Mesodermal cell (in vitro differentiated cells): ENCODE measurements at regions not wholly inside any gene's neighbourhood (a gene's known extent, or its start where the extent isn't known, plus 50 kb on each side); places are given as distances from the start of the nearest gene placed in this dataset.

Experiments used
- H3K27ac ChIP-seq: 2 replicates; pipeline ENCODE4 v1.7.0; 2013; ENCODE audit warnings: mild to moderate bottlenecking, low read depth, low read length, moderate library complexity; ENCODE audit not compliant: severe bottlenecking
- H3K36me3 ChIP-seq: 2 replicates; pipeline ENCODE4 v1.7.1; 2013; ENCODE audit warnings: mild to moderate bottlenecking, low read length, moderate library complexity; ENCODE audit not compliant: control insufficient read depth, insufficient read depth
- H3K4me1 ChIP-seq: one replicate; pipeline ENCODE4 v1.7.1; 2013; ENCODE audit warnings: mild to moderate bottlenecking, low read length; ENCODE audit not compliant: insufficient read depth, control insufficient read depth, poor library complexity, severe bottlenecking
- H3K4me3 ChIP-seq: 2 replicates; pipeline ENCODE4 v1.7.0; 2013; ENCODE audit warnings: low read length, control low read depth, mild to moderate bottlenecking; ENCODE audit not compliant: insufficient read depth, poor library complexity, severe bottlenecking; ENCODE audit errors: extremely low read depth
- H3K9me3 ChIP-seq: 2 replicates; pipeline ENCODE4 v1.7.1; 2013; ENCODE audit warnings: mild to moderate bottlenecking, low read length, moderate library complexity; ENCODE audit not compliant: control insufficient read depth
- WGBS, 2 experiments: methylation state at CpG; one replicate each; pipeline ENCODE4 v1.1.5; 2013; ENCODE audit warnings: missing lambda C conversion rate in 2 of 2; ENCODE audit not compliant: insufficient coverage in 2 of 2; 5-methylcytosine and 5-hydroxymethylcytosine counted together

GRCh38 chr9:78808048-78808447 is 511.1 kb downstream of the PSAT1 start:
- no peak overlapping the region for H3K4me3 ChIP-seq
- no peaks in the 10 kb centered on the region for H3K36me3 ChIP-seq
- WGBS, 2 experiments, result 100% methylated on average over 2 to 3 of the region's 3 CpGs
- no peaks in the 10 kb centered on the region for H3K9me3 ChIP-seq
- H3K27ac ChIP-seq, result no peak overlapping the region
- H3K4me1 ChIP-seq, result peaks cover 4% of the 10 kb centered on the region

GRCh38 chr9:78811622-78812276 is 514.8 kb downstream of the PSAT1 start:
- WGBS, 2 experiments, result 76 to 92% methylated on average over 4 to 7 of the region's 10 CpGs
- peak overlapping the region; percentile 32 for H3K27ac ChIP-seq
- H3K4me1 ChIP-seq, result peaks cover 4% of the 10 kb centered on the region
- H3K4me3 ChIP-seq, result no peak overlapping the region
- no peaks in the 10 kb centered on the region for H3K9me3 ChIP-seq
- no peaks in the 10 kb centered on the region for H3K36me3 ChIP-seq

DNA sequence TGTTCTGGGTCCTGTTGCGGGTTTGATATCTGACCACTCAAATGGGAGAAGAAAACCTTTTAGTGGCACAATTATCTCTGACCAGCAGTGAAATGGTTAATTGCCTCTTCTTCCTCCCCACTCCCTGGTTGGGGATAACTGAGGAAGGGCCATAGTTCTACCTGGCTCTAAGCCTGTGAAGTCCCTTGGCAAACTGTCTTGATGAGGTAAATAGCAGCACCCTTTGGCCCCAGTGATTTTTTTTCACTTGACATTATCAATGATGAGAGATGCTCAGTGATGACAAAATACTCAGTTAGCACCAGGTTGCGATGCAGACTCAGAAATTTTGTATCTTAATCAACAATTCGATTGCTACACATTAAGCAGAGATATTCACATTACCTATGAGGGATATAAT is 515.7 kb downstream of the PSAT1 start:
- H3K4me3 ChIP-seq, result no peak overlapping the region
- H3K27ac ChIP-seq, result no peak overlapping the region
- H3K4me1 ChIP-seq, result peaks cover 4% of the 10 kb centered on the region
- H3K9me3 ChIP-seq, result no peaks in the 10 kb centered on the region
- 73 to 91% methylated on average over 2 of the region's 3 CpGs for WGBS, 2 experiments
- no peaks in the 10 kb centered on the region for H3K36me3 ChIP-seq

DNA sequence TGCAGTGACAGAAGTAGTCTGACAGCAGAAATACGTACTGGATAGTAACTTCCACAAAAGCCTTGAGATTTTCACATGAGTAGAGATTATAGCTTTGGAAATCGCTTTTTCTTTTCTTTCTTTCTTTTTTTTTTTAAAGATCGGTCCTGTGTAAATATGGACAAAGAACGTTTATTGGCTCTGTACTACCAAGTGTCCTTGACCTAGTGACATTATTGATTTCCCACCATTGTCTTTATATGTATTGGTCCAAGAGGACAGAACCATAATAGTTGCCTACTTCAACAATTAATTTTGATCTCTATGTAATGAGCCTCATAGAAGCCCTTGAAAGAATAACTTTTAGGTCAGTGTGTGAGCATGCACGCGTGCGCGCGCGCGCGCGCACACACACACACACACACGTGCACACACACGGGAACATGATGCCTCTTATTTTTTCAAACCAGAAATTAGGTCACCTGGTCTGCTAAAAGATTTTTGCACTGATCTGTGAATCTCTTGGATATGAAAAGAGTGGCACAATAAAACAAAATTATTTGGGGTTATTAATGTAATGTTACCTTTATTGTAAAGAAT is 516.8 kb downstream of the PSAT1 start:
- no peaks in the 10 kb centered on the region for H3K36me3 ChIP-seq
- peaks cover 4% of the 10 kb centered on the region for H3K4me1 ChIP-seq
- WGBS, 2 experiments, result 95% methylated on average over 2 of the region's 15 CpGs; no CpG with 5 or more reads in 1 of the 2 experiments
- no peak overlapping the region for H3K27ac ChIP-seq
- no peaks in the 10 kb centered on the region for H3K9me3 ChIP-seq
- no peak overlapping the region for H3K4me3 ChIP-seq

DNA sequence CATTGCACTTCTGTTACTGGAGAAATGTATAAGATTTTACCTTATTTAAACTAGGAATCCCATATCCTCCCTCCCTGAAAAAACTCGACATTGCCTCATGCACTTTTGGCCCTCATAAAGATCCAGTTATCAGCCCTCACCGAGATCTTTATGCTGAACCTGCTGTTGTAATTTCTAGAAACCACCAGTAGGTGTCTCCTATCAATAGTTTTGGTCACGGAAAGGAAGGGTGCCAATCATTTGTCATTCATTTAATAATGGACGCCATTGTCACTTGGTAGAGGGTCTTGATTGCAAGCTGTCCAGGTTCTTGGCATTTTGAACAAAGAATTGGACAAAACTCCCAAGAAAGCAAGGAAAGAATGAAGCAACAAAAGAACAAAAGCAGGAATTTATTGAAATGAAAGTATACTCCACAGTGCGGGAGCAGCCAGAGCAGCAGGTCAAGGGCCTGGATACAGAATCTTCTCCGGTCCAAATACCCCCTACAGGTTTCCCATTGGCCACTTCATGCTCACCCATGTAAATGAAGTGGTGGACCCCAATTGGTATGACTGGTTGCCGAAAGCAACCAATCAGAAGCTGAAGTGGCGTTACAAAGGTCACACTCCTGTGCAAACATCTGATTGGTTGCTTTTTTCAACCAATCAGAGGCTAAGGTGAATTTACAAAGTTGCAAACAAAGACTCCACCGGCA is 524.3 kb downstream of the PSAT1 start:
- Histone ChIP-seq H3K4me1 (no peaks in the 10 kb centered on the region), H3K27ac (no peak overlapping the region), H3K4me3 (no peak overlapping the region), H3K9me3 (no peaks in the 10 kb centered on the region), H3K36me3 (no peaks in the 10 kb centered on the region)
- WGBS, 2 experiments, result 59 to 97% methylated on average over 5 to 9 of the region's 9 CpGs

DNA sequence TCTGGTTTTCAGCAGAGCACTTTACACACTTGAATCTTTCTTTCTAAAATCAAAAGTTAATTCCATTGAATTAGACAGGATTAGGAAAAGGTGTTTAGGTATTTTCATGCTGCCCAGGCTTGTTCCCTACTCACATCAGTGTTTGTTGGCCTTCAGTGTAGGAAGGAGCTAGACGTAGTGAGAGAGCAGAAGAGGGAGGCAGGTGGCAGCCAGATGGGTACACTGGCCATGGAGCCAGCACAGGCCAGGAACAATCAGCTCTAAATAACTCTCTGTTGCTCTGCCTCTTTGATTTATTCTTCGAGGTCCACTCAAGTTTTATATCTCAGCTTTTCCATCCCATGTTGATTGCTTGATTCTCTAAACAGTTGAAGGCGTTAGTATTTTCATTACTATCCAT is 529.6 kb downstream of the PSAT1 start:
- no peak overlapping the region for H3K4me3 ChIP-seq
- H3K9me3 ChIP-seq, result no peaks in the 10 kb centered on the region
- H3K27ac ChIP-seq, result no peak overlapping the region
- H3K4me1 ChIP-seq, result no peaks in the 10 kb centered on the region
- 92 to 100% methylated on average over 1 to 2 of the region's 3 CpGs for WGBS, 2 experiments
- H3K36me3 ChIP-seq, result no peaks in the 10 kb centered on the region

GRCh38 chr9:78828521-78828920 is 531.6 kb downstream of the PSAT1 start:
- Histone ChIP-seq H3K9me3 (no peaks in the 10 kb centered on the region), H3K4me3 (no peak overlapping the region)
- 92 to 97% methylated on average over 5 to 6 of the region's 6 CpGs for WGBS, 2 experiments

GRCh38 chr9:78830301-78830700 is 533.4 kb downstream of the PSAT1 start:
- WGBS, 2 experiments, result no CpG with 5 or more reads among the region's 1 CpG
- no peaks in the 10 kb centered on the region for H3K4me1 ChIP-seq
- H3K27ac ChIP-seq, result no peak overlapping the region
- H3K9me3 ChIP-seq, result no peaks in the 10 kb centered on the region
- H3K36me3 ChIP-seq, result no peaks in the 10 kb centered on the region
- H3K4me3 ChIP-seq, result no peak overlapping the region

More at GRCh38 chr9:78828521-78828920, 531.6 kb downstream of the PSAT1 start:
- H3K27ac ChIP-seq, result no peak overlapping the region
- H3K4me1 ChIP-seq, result no peaks in the 10 kb centered on the region
- H3K36me3 ChIP-seq, result no peaks in the 10 kb centered on the region

GRCh38 chr9:78831726-78832125 is 534.8 kb downstream of the PSAT1 start:
- Histone ChIP-seq H3K4me1 (no peaks in the 10 kb centered on the region), H3K9me3 (no peaks in the 10 kb centered on the region), H3K27ac (no peak overlapping the region), H3K36me3 (no peaks in the 10 kb centered on the region), H3K4me3 (no peak overlapping the region)
- 40% methylated on average over 1 of the region's 1 CpG; no CpG with 5 or more reads in 1 of the 2 experiments for WGBS, 2 experiments

- no peaks in the 10 kb centered on the region for H3K36me3 ChIP-seq
- no peak overlapping the region for H3K27ac ChIP-seq
- WGBS, 2 experiments, result no CpG with 5 or more reads among the region's 5 CpGs
- no peaks in the 10 kb centered on the region for H3K9me3 ChIP-seq
- no peaks in the 10 kb centered on the region for H3K4me1 ChIP-seq
- no peak overlapping the region for H3K4me3 ChIP-seq
Measured at GRCh38 chr9:78835928-78836450, 539.1 kb downstream of the PSAT1 start.
